ENCODE measurements at regions not wholly inside any gene's neighbourhood (a gene's known extent, or its start where the extent isn't known, plus 50 kb on each side); places are given as distances from the start of the nearest gene placed in this dataset.

- no peak for TF ChIP-seq CTCF (IDR thresholded peaks at IDR 0.05)
- no peak for TF ChIP-seq POLR2A (IDR thresholded peaks at IDR 0.05)
These were observed 308.4 kb upstream of the ERCC4 start for GRCh38 chr16:13611596-13611995.
